Nephron progenitor cell (in vitro differentiated cells): ENCODE measurements at regions not wholly inside any gene's neighbourhood (a gene's known extent, or its start where the extent isn't known, plus 50 kb on each side); places are given as distances from the start of the nearest gene placed in this dataset.

ENCODE experiments used
- DNase-seq: peaks from one replicate; pipeline ENCODE4 v3.0.0; 2021
- H3K27ac Mint-ChIP-seq: 2 replicates; pipeline ENCODE4 v1.8.0; 2021; ENCODE audit warnings: mild to moderate bottlenecking, moderate library complexity, mixed read lengths
- H3K27me3 Mint-ChIP-seq: 2 replicates; pipeline ENCODE4 v1.8.0; 2021; ENCODE audit warnings: mild to moderate bottlenecking, low read depth, mixed read lengths; ENCODE audit not compliant: poor library complexity
- H3K36me3 Mint-ChIP-seq: 2 replicates; pipeline ENCODE4 v1.8.0; 2021; ENCODE audit warnings: low read depth, mixed read lengths
- H3K4me1 Mint-ChIP-seq: 2 replicates; pipeline ENCODE4 v1.8.0; 2021; ENCODE audit warnings: mixed read lengths
- H3K4me3 Mint-ChIP-seq: 2 replicates; pipeline ENCODE4 v1.8.0; 2021; ENCODE audit warnings: mild to moderate bottlenecking, moderate library complexity, mixed read lengths
- H3K9me3 Mint-ChIP-seq: 2 replicates; pipeline ENCODE4 v1.8.0; 2021; ENCODE audit warnings: mild to moderate bottlenecking, moderate library complexity, mixed read lengths
- TF ChIP-seq, protein P1 (sequence below): fragments of 200-600 bp; sonication (generic); IDR thresholded peaks from 2 replicates; pipeline ENCODE4 v1.5.0; 2021; ENCODE audit warnings: antibody characterized with exemption

- Mint-ChIP-seq H3K36me3 (peaks cover 18% of the 10 kb centered on the region), H3K9me3 (peaks cover 53% of the 10 kb centered on the region), H3K4me3 (no peak overlapping the region), H3K27ac (no peak overlapping the region), H3K4me1 (no peaks in the 10 kb centered on the region), H3K27me3 (no peaks in the 10 kb centered on the region)
- no peak for DNase-seq
- TF ChIP-seq, protein P1, sequence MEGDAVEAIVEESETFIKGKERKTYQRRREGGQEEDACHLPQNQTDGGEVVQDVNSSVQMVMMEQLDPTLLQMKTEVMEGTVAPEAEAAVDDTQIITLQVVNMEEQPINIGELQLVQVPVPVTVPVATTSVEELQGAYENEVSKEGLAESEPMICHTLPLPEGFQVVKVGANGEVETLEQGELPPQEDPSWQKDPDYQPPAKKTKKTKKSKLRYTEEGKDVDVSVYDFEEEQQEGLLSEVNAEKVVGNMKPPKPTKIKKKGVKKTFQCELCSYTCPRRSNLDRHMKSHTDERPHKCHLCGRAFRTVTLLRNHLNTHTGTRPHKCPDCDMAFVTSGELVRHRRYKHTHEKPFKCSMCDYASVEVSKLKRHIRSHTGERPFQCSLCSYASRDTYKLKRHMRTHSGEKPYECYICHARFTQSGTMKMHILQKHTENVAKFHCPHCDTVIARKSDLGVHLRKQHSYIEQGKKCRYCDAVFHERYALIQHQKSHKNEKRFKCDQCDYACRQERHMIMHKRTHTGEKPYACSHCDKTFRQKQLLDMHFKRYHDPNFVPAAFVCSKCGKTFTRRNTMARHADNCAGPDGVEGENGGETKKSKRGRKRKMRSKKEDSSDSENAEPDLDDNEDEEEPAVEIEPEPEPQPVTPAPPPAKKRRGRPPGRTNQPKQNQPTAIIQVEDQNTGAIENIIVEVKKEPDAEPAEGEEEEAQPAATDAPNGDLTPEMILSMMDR: no peak
Observed at GRCh38 chr9:13885258-13885657, 428.7 kb downstream of the NFIB start.

DNA sequence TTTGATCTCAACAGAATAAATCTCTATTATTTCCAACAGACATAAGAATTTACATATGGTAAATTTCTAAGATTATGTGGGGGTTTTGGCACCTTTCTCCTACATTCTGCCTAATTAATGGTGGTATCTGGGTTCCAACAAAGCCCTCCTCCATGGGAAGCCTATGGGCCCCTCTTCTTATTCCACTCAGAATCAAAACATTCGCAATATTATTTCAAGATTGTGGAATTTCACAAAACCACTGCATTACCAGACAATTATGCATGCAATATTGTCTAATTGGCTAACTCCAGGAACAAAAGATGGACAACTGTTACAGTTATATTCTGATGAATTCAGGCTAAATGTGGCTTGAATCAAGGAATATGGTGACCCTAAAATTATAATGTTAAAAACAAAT, 434.0 kb downstream of the NFIB start:
- TF ChIP-seq, protein P1: no peak
- Mint-ChIP-seq H3K9me3 (peaks cover 27% of the 10 kb centered on the region), H3K27ac (no peak overlapping the region), H3K4me1 (no peaks in the 10 kb centered on the region), H3K27me3 (no peaks in the 10 kb centered on the region), H3K36me3 (peaks cover 15% of the 10 kb centered on the region), H3K4me3 (no peak overlapping the region)
- DNase-seq: no peak

DNA sequence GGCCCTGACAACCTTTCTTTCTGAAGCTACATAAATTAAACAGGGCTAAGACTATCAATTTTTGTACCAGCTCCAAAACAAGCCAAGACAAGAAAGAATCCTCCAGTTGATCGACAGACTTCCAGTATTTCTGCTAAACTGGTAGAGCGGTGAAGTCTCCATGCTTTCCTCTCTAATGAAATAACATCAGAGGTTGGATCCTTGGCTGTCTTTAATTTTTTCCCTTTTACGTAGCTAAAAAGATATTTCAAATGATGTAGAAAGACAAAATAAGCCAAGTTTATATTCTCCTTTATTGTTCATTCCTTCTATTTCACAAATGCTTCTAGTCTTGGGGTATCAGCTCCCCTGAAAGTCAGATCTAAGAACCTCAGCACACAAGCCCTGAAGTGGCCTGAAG, 434.9 kb downstream of the NFIB start:
- peaks cover 15% of the 10 kb centered on the region for H3K36me3 Mint-ChIP-seq
- no peak overlapping the region for H3K27ac Mint-ChIP-seq
- H3K9me3 Mint-ChIP-seq: peaks cover 25% of the 10 kb centered on the region
- H3K4me1 Mint-ChIP-seq: no peaks in the 10 kb centered on the region
- no peak overlapping the region for H3K4me3 Mint-ChIP-seq
- TF ChIP-seq, protein P1: no peak
- peaks cover 3% of the 10 kb centered on the region for H3K27me3 Mint-ChIP-seq
- no peak for DNase-seq

- no peaks in the 10 kb centered on the region for H3K4me1 Mint-ChIP-seq
- peaks cover 3% of the 10 kb centered on the region for H3K27me3 Mint-ChIP-seq
- H3K27ac Mint-ChIP-seq: no peak overlapping the region
- DNase-seq: no peak
- H3K9me3 Mint-ChIP-seq: peaks cover 24% of the 10 kb centered on the region
- no peak overlapping the region for H3K4me3 Mint-ChIP-seq
- H3K36me3 Mint-ChIP-seq: peaks cover 10% of the 10 kb centered on the region
- TF ChIP-seq, protein P1: no peak
Observed at GRCh38 chr9:13878241-13878711, 435.7 kb downstream of the NFIB start.

GRCh38 chr9:13876741-13877140, 437.2 kb downstream of the NFIB start:
- no peaks in the 10 kb centered on the region for H3K4me1 Mint-ChIP-seq
- TF ChIP-seq, protein P1: no peak
- no peak overlapping the region for H3K4me3 Mint-ChIP-seq
- DNase-seq: no peak
- peaks cover 28% of the 10 kb centered on the region for H3K9me3 Mint-ChIP-seq
- peaks cover 10% of the 10 kb centered on the region for H3K36me3 Mint-ChIP-seq
- no peak overlapping the region for H3K27ac Mint-ChIP-seq
- H3K27me3 Mint-ChIP-seq: peaks cover 3% of the 10 kb centered on the region

DNA sequence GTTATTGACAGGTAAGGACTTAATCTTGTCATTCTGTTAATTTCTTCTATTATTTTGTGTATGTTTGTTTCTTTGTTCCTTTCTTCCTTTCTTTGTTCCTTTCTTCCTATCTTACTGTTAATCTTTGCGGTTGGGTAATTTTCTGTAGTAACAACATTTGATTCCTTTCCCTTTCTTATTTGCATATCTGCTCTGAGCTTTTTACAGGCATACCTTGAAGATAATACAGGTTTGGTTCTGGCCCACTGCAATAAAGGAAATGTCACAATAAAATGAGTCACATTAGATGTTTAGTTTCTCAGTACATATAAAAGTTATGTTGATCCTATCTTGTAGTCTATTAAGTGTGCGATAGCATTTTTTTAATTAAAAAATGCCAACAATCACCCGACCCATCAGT, 440.7 kb downstream of the NFIB start:
- peaks cover 36% of the 10 kb centered on the region for H3K9me3 Mint-ChIP-seq

More for the DNA sequence above, 440.7 kb downstream of the NFIB start:
- no peak overlapping the region for H3K27ac Mint-ChIP-seq
- no peak overlapping the region for H3K4me3 Mint-ChIP-seq
- peaks cover 8% of the 10 kb centered on the region for H3K27me3 Mint-ChIP-seq
- TF ChIP-seq, protein P1: no peak
- no peaks in the 10 kb centered on the region for H3K4me1 Mint-ChIP-seq
- DNase-seq: no peak
- peaks cover 10% of the 10 kb centered on the region for H3K36me3 Mint-ChIP-seq
